ENCODE measurements at regions not wholly inside any gene's neighbourhood (a gene's known extent, or its start where the extent isn't known, plus 50 kb on each side); places are given as distances from the start of the nearest gene placed in this dataset.

- TF ChIP-seq ZFX (IDR thresholded peaks at IDR 0.05; ENCODE audit: borderline replicate concordance) (no peak), CTCF (IDR thresholded peaks at IDR 0.05) (no peak)
Measured at GRCh38 chr2:78682781-78683180, 342.7 kb upstream of the REG3G start.

DNA sequence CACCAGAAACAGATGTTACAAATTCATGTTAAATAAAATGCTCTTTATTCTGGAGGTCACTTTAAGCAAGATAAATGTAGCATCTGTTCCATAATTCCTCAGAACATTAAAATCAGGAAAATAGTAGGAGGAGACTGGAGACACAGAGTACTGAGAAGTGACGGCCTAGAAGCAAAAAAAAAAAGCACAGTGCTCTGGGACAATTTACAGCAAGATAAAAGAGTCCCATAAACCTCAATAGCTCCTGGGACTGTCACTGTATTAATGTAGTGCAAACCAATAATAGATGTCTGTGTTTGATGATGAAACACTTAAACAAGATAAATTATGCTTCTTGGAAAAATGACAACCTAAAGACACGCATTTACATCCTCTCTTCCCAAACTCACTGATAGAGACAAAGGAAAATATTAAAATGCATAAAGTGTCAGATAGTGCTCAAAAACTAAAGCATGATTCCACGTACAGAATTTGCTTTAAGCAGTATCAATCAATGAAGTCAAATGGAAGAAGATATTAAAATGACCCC is 338.8 kb upstream of the REG3G start:
- no peak overlapping the region for H3K27ac ChIP-seq
- TF ChIP-seq ZFX (IDR thresholded peaks at IDR 0.05; ENCODE audit: borderline replicate concordance) (no peak), CTCF (IDR thresholded peaks at IDR 0.05) (no peak)

More at GRCh38 chr2:78682781-78683180, 342.7 kb upstream of the REG3G start:
- no peak overlapping the region for H3K27ac ChIP-seq

- H3K27ac ChIP-seq, result no peak overlapping the region
- TF ChIP-seq CTCF (IDR thresholded peaks at IDR 0.05) (no peak), ZFX (IDR thresholded peaks at IDR 0.05; ENCODE audit: borderline replicate concordance) (no peak)
Measured at GRCh38 chr2:78699696-78700095, 325.8 kb upstream of the REG3G start.

GRCh38 chr2:78701546-78701945 is 324.0 kb upstream of the REG3G start:
- H3K27ac ChIP-seq, result no peak overlapping the region
- TF ChIP-seq CTCF (IDR thresholded peaks at IDR 0.05) (no peak), ZFX (IDR thresholded peaks at IDR 0.05; ENCODE audit: borderline replicate concordance) (no peak)

GRCh38 chr2:78707776-78708386 is 317.6 kb upstream of the REG3G start:
- TF ChIP-seq ZFX (IDR thresholded peaks at IDR 0.05; ENCODE audit: borderline replicate concordance), result no peak
- no peak for TF ChIP-seq CTCF (IDR thresholded peaks at IDR 0.05)
- H3K27ac ChIP-seq, result no peak overlapping the region

DNA sequence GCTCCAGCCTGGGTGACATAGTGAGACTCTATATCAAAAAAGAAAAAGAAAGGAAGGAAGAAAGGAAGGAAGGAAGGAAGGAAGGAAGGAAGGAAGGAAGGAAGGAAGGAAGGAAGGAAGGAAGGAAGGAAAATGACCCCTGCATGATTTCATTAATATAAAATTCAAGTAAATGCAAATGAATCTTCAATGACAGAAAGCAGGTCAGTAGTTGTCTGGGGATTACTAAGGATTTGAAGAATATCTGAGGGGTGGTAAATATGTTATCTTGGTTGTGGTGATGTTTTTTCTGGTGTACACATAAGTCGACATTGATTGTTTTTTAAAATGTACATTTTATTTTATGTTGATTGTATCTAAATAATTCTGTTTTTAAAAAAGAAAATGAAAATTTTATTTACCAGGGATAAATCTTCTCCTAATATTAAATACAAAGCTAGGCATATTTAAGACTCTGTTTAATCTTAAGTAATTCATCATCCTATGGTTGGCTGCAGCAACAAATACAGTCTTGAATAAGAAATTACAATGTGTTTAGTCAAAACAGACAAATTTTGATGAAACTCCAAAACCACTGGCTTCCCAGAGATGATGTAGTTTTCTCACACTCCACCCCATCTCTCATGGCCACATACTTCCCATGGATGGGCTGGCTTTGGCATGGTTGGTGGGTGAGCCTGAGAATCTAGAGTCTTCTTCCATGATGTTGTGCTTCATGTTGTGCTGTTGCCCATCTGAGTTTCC is 314.7 kb upstream of the REG3G start:
- no peak overlapping the region for H3K27ac ChIP-seq
- TF ChIP-seq CTCF (IDR thresholded peaks at IDR 0.05) (no peak), ZFX (IDR thresholded peaks at IDR 0.05; ENCODE audit: borderline replicate concordance) (no peak)

GRCh38 chr2:78715293-78715692 is 310.2 kb upstream of the REG3G start:
- H3K27ac ChIP-seq, result no peak overlapping the region
- no peak for TF ChIP-seq CTCF (IDR thresholded peaks at IDR 0.05)
- TF ChIP-seq ZFX (IDR thresholded peaks at IDR 0.05; ENCODE audit: borderline replicate concordance), result no peak
